Kidney (tissue), 13 donors: ENCODE measurements at regions not wholly inside any gene's neighbourhood (a gene's known extent, or its start where the extent isn't known, plus 50 kb on each side); places are given as distances from the start of the nearest gene placed in this dataset.

ENCODE experiments used
- DNase-seq, 5 donors: peaks; one replicate each; pipeline ENCODE4 v3.0.0-alpha.2; 2013 to 2020
- FAIRE-seq: peaks from 2 replicates; lab custom pipeline; 2012; peaks lifted over from hg19 to GRCh38; lab: Jason Lieb, UNC
- H3K27ac ChIP-seq, 2 donors: one replicate each; pipeline ENCODE4 v1.7.0; 2013; ENCODE audit warnings: low read depth in 2 of 2, low read length in 2 of 2, inconsistent platforms in 1 of 2
- H3K27me3 ChIP-seq: one replicate; pipeline ENCODE4 v1.7.1; 2013; ENCODE audit warnings: low read length, inconsistent platforms; ENCODE audit not compliant: control insufficient read depth, insufficient read depth
- H3K36me3 ChIP-seq, 3 donors: one replicate each; pipeline versions ENCODE4 v1.7.0 to v1.7.1; 2013; ENCODE audit warnings: low read length in 3 of 3, control low read depth in 1 of 3, inconsistent platforms in 1 of 3; ENCODE audit not compliant: insufficient read depth in 3 of 3, control insufficient read depth in 2 of 3
- H3K4me1 ChIP-seq, 3 donors: one replicate each; pipeline versions ENCODE4 v1.7.0 to v1.7.1; 2013; ENCODE audit warnings: low read length in 3 of 3, inconsistent platforms in 1 of 3, low read depth in 1 of 3; ENCODE audit not compliant: control insufficient read depth in 2 of 3, insufficient read depth in 2 of 3
- H3K4me3 ChIP-seq, 3 donors: one replicate each; pipeline versions ENCODE4 v1.7.0 to v1.8.1; 2013; ENCODE audit warnings: low read length in 3 of 3, control low read depth in 1 of 3, inconsistent platforms in 1 of 3
- H3K9ac ChIP-seq, 3 donors: one replicate each; pipeline versions ENCODE4 v1.7.0 to v1.7.1; 2013; ENCODE audit warnings: low read length in 3 of 3, control low read depth in 1 of 3, inconsistent platforms in 1 of 3
- H3K9me3 ChIP-seq, 3 donors: one replicate each; pipeline versions ENCODE4 v1.7.0 to v1.7.1; 2013; ENCODE audit warnings: low read length in 3 of 3, control low read depth in 1 of 3, inconsistent platforms in 1 of 3; ENCODE audit not compliant: control insufficient read depth in 2 of 3, insufficient read depth in 1 of 3
- intact Hi-C: fragments of 100-400 bp; cut with DNase I; formaldehyde crosslinking; loops from one replicate; pipeline ENCODE4 v1.11.1; 2022
- TF ChIP-seq, protein P1 (sequence below): IDR thresholded peaks from 3 replicates; pipeline ENCODE4 v1.5.1; 2012; ENCODE audit warnings: mild to moderate bottlenecking, moderate library complexity, borderline replicate concordance; ENCODE audit not compliant: insufficient read depth; ENCODE audit errors: extremely low read depth
- donor health status: control.
- donor health status: control.
- donor health status: control.
- donor health status: control.
- donor health status: control.
- donor health status: DM: yes; HTN: yes; CAD: no.
- donor health status: Normal renal cell carcinoma (clear cell type).

- Histone ChIP-seq H3K9ac (no peak overlapping the region), H3K9me3 (no peaks in the 10 kb centered on the region), H3K4me1 (peaks cover 0 to 4% (median 2%) of the 10 kb centered on the region in 3 donors), H3K27me3 (no peaks in the 10 kb centered on the region), H3K36me3 (no peaks in the 10 kb centered on the region), H3K4me3 (no peak overlapping the region), H3K27ac (no peak overlapping the region)
- no peak for FAIRE-seq
- DNase-seq: no peak
- TF ChIP-seq, protein P1, sequence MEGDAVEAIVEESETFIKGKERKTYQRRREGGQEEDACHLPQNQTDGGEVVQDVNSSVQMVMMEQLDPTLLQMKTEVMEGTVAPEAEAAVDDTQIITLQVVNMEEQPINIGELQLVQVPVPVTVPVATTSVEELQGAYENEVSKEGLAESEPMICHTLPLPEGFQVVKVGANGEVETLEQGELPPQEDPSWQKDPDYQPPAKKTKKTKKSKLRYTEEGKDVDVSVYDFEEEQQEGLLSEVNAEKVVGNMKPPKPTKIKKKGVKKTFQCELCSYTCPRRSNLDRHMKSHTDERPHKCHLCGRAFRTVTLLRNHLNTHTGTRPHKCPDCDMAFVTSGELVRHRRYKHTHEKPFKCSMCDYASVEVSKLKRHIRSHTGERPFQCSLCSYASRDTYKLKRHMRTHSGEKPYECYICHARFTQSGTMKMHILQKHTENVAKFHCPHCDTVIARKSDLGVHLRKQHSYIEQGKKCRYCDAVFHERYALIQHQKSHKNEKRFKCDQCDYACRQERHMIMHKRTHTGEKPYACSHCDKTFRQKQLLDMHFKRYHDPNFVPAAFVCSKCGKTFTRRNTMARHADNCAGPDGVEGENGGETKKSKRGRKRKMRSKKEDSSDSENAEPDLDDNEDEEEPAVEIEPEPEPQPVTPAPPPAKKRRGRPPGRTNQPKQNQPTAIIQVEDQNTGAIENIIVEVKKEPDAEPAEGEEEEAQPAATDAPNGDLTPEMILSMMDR: no peak
- intact Hi-C loops: no loop called here
Measured at GRCh38 chr9:90013778-90014177, 409.0 kb downstream of the GADD45G start.

GRCh38 chr9:90014421-90014820 lies 409.6 kb downstream of the GADD45G start:
- FAIRE-seq (no peak), DNase-seq (no peak)
- Histone ChIP-seq H3K27me3 (no peaks in the 10 kb centered on the region), H3K4me1 (peaks cover 0 to 4% (median 2%) of the 10 kb centered on the region in 3 donors), H3K9ac (no peak overlapping the region), H3K4me3 (no peak overlapping the region), H3K36me3 (no peaks in the 10 kb centered on the region), H3K9me3 (no peaks in the 10 kb centered on the region), H3K27ac (no peak overlapping the region)
- intact Hi-C loops: no loop called here
- TF ChIP-seq, protein P1: no peak

- intact Hi-C loops: no loop called here
- TF ChIP-seq, protein P1: no peak
- Histone ChIP-seq H3K9me3 (no peaks in the 10 kb centered on the region), H3K36me3 (no peaks in the 10 kb centered on the region), H3K4me1 (peaks cover 0 to 4% (median 4%) of the 10 kb centered on the region in 3 donors), H3K4me3 (no peak overlapping the region), H3K27me3 (no peaks in the 10 kb centered on the region), H3K27ac (no peak overlapping the region), H3K9ac (no peak overlapping the region)
- FAIRE-seq: no peak
- no peak for DNase-seq
Measured at GRCh38 chr9:90016272-90016671, 411.5 kb downstream of the GADD45G start.

- H3K4me1 ChIP-seq: peaks cover 0 to 9% (median 4%) of the 10 kb centered on the region in 3 donors
- FAIRE-seq (no peak), DNase-seq (no peak)
- TF ChIP-seq, protein P1: no peak
- H3K4me3 ChIP-seq: no peak overlapping the region
- H3K27me3 ChIP-seq: no peaks in the 10 kb centered on the region
- H3K36me3 ChIP-seq: no peaks in the 10 kb centered on the region
- H3K9ac ChIP-seq: no peak overlapping the region
- H3K27ac ChIP-seq: no peak overlapping the region
- intact Hi-C loops: no loop called here
- peaks cover 0 to under 1% (median 0%) of the 10 kb centered on the region in 3 donors for H3K9me3 ChIP-seq
Measured at GRCh38 chr9:90017679-90018078, 412.9 kb downstream of the GADD45G start.
